ENCODE measurements at regions not wholly inside any gene's neighbourhood (a gene's known extent, or its start where the extent isn't known, plus 50 kb on each side); places are given as distances from the start of the nearest gene placed in this dataset.

GRCh38 chr6:21883595-21884328 is 290.2 kb downstream of the SOX4 start:
- Histone ChIP-seq H3K4me3 (no peak overlapping the region), H3K27ac (no peak overlapping the region), H3K4me1 (replicated peaks in 1 of 2) (peaks cover 30 to 43% of the 10 kb centered on the region in 2 donors)
- in situ Hi-C loops (cut with MboI; ENCODE audit: low pct_unique_long_range_greater_than_20kb in 2 of 9, low sequenced_read_pairs in 9 of 9, unreplicated experiment in 9 of 9): no loop called here
- 55 to 100% (median 94%) methylated on average over 1 to 5 of the region's 5 CpGs; no CpG with 5 or more reads in 1 of the 10 experiments for WGBS, 10 experiments
- ATAC-seq (replicated peaks in 6 of 8): no peak

GRCh38 chr6:21885111-21885510 is 291.6 kb downstream of the SOX4 start:
- ATAC-seq (replicated peaks in 6 of 8): peak in 2 of 8 experiments; percentile 14 to 15
- Histone ChIP-seq H3K4me3 (no peak overlapping the region), H3K27ac (peak overlapping the region; percentile 75 to 82), H3K4me1 (replicated peaks in 1 of 2) (peaks cover 30 to 43% of the 10 kb centered on the region in 2 donors)
- in situ Hi-C loops (cut with MboI; ENCODE audit: low pct_unique_long_range_greater_than_20kb in 2 of 9, low sequenced_read_pairs in 9 of 9, unreplicated experiment in 9 of 9): no loop called here
- WGBS, 10 experiments: 0 to 100% (median 0%) methylated on average over 1 of the region's 1 CpG; no CpG with 5 or more reads in 2 of the 10 experiments

- H3K27ac ChIP-seq: peak overlapping the region; percentile 75 to 82
- peak in 7 of 8 experiments; percentile 44 to 97 (median 94) for ATAC-seq (replicated peaks in 6 of 8)
- peak overlapping the region in 2 of 5 donors; percentile 2 to 3 for H3K4me3 ChIP-seq
- peaks cover 30 to 43% of the 10 kb centered on the region in 2 donors for H3K4me1 ChIP-seq (replicated peaks in 1 of 2)
- in situ Hi-C loops (cut with MboI; ENCODE audit: low pct_unique_long_range_greater_than_20kb in 2 of 9, low sequenced_read_pairs in 9 of 9, unreplicated experiment in 9 of 9): no loop called here
- WGBS, 10 experiments: 0 to 57% (median 17%) methylated on average over 1 to 7 of the region's 7 CpGs; no CpG with 5 or more reads in 1 of the 10 experiments
Measured at GRCh38 chr6:21885532-21886114, 292.1 kb downstream of the SOX4 start.

- peak overlapping the region in 1 of 2 donors; percentile 40 for H3K27ac ChIP-seq
- peaks cover 35 to 43% of the 10 kb centered on the region in 2 donors for H3K4me1 ChIP-seq (replicated peaks in 1 of 2)
- ATAC-seq (replicated peaks in 6 of 8): no peak
- in situ Hi-C loops (cut with MboI; ENCODE audit: low pct_unique_long_range_greater_than_20kb in 2 of 9, low sequenced_read_pairs in 9 of 9, unreplicated experiment in 9 of 9): no loop called here
- WGBS, 10 experiments: 19 to 62% (median 34%) methylated on average over 2 to 3 of the region's 3 CpGs; no CpG with 5 or more reads in 1 of the 10 experiments
- H3K4me3 ChIP-seq: no peak overlapping the region
Measured at GRCh38 chr6:21886542-21887151, 293.1 kb downstream of the SOX4 start.

- peaks cover 35 to 44% of the 10 kb centered on the region in 2 donors for H3K4me1 ChIP-seq (replicated peaks in 1 of 2)
- H3K4me3 ChIP-seq: no peak overlapping the region
- peak overlapping the region; percentile 20 to 61 for H3K27ac ChIP-seq
- ATAC-seq (replicated peaks in 6 of 8): peak in 1 of 8 experiments; percentile 48
- 51 to 86% (median 66%) methylated on average over 2 to 10 of the region's 15 CpGs for WGBS, 10 experiments
- in situ Hi-C loops (cut with MboI; ENCODE audit: low pct_unique_long_range_greater_than_20kb in 2 of 9, low sequenced_read_pairs in 9 of 9, unreplicated experiment in 9 of 9): no loop called here
Measured at GRCh38 chr6:21887231-21888185, 294.0 kb downstream of the SOX4 start.

GRCh38 chr6:21891080-21891479 is 297.5 kb downstream of the SOX4 start:
- in situ Hi-C loops (cut with MboI; ENCODE audit: low pct_unique_long_range_greater_than_20kb in 2 of 9, low sequenced_read_pairs in 9 of 9, unreplicated experiment in 9 of 9): no loop called here
- ATAC-seq (replicated peaks in 6 of 8): peak in 2 of 8 experiments; percentile 17 to 50
- WGBS, 10 experiments: 36 to 100% (median 80%) methylated on average over 1 to 3 of the region's 3 CpGs; no CpG with 5 or more reads in 3 of the 10 experiments
- no peak overlapping the region for H3K4me3 ChIP-seq
- no peak overlapping the region for H3K27ac ChIP-seq
- peaks cover 33 to 48% of the 10 kb centered on the region in 2 donors for H3K4me1 ChIP-seq (replicated peaks in 1 of 2)

GRCh38 chr6:21893793-21894192 is 300.2 kb downstream of the SOX4 start:
- in situ Hi-C loops (cut with MboI; ENCODE audit: low pct_unique_long_range_greater_than_20kb in 2 of 9, low sequenced_read_pairs in 9 of 9, unreplicated experiment in 9 of 9): no loop called here
- H3K4me1 ChIP-seq (replicated peaks in 1 of 2): peaks cover 15 to 27% of the 10 kb centered on the region in 2 donors
- peak overlapping the region in 1 of 2 donors; percentile 19 for H3K27ac ChIP-seq
- WGBS, 10 experiments: 0 to 83% (median 67%) methylated on average over 1 to 3 of the region's 4 CpGs; no CpG with 5 or more reads in 2 of the 10 experiments
- no peak overlapping the region for H3K4me3 ChIP-seq
- peak in 5 of 8 experiments; percentile 71 to 91 (median 88) for ATAC-seq (replicated peaks in 6 of 8)

GRCh38 chr6:21895555-21895954 is 302.0 kb downstream of the SOX4 start:
- in situ Hi-C loops (cut with MboI; ENCODE audit: low pct_unique_long_range_greater_than_20kb in 2 of 9, low sequenced_read_pairs in 9 of 9, unreplicated experiment in 9 of 9): no loop called here
- ATAC-seq (replicated peaks in 6 of 8): peak in 1 of 8 experiments; percentile 89
- peaks cover 15 to 27% of the 10 kb centered on the region in 2 donors for H3K4me1 ChIP-seq (replicated peaks in 1 of 2)
- no peak overlapping the region for H3K4me3 ChIP-seq
- H3K27ac ChIP-seq: no peak overlapping the region
- 8 to 100% (median 88%) methylated on average over 1 to 6 of the region's 6 CpGs; no CpG with 5 or more reads in 1 of the 10 experiments for WGBS, 10 experiments

- ATAC-seq (replicated peaks in 6 of 8): no peak
- whole genome bisulfite sequencing, 10 experiments: 61 to 100% (median 94%) methylated on average over 1 to 5 of the region's 5 CpGs
- in situ Hi-C loops (cut with MboI; ENCODE audit: low pct_unique_long_range_greater_than_20kb in 2 of 9, low sequenced_read_pairs in 9 of 9, unreplicated experiment in 9 of 9): no loop called here
- H3K27ac ChIP-seq: no peak overlapping the region
- no peak overlapping the region for H3K4me3 ChIP-seq
- peaks cover 14 to 28% of the 10 kb centered on the region in 2 donors for H3K4me1 ChIP-seq (replicated peaks in 1 of 2)
Measured at GRCh38 chr6:21898107-21898796, 304.7 kb downstream of the SOX4 start.

GRCh38 chr6:21899708-21900107 is 306.2 kb downstream of the SOX4 start:
- in situ Hi-C loops (cut with MboI; ENCODE audit: low pct_unique_long_range_greater_than_20kb in 2 of 9, low sequenced_read_pairs in 9 of 9, unreplicated experiment in 9 of 9): no loop called here
- ATAC-seq (replicated peaks in 6 of 8): no peak
- no peak overlapping the region for H3K27ac ChIP-seq
- WGBS, 10 experiments: 61 to 97% (median 89%) methylated on average over 3 to 6 of the region's 6 CpGs
- H3K4me1 ChIP-seq (replicated peaks in 1 of 2): peaks cover 7 to 14% of the 10 kb centered on the region in 2 donors
- no peak overlapping the region for H3K4me3 ChIP-seq

GRCh38 chr6:21900730-21901129 is 307.2 kb downstream of the SOX4 start:
- H3K4me1 ChIP-seq (replicated peaks in 1 of 2): peaks cover 7 to 11% of the 10 kb centered on the region in 2 donors
- in situ Hi-C loops (cut with MboI; ENCODE audit: low pct_unique_long_range_greater_than_20kb in 2 of 9, low sequenced_read_pairs in 9 of 9, unreplicated experiment in 9 of 9): no loop called here
- H3K4me3 ChIP-seq: no peak overlapping the region
- WGBS, 10 experiments: 33 to 100% (median 92%) methylated on average over 1 to 2 of the region's 2 CpGs; no CpG with 5 or more reads in 1 of the 10 experiments
- H3K27ac ChIP-seq: no peak overlapping the region
- ATAC-seq (replicated peaks in 6 of 8): peak in 1 of 8 experiments; percentile 19
